ENCODE measurements at regions not wholly inside any gene's neighbourhood (a gene's known extent, or its start where the extent isn't known, plus 50 kb on each side); places are given as distances from the start of the nearest gene placed in this dataset.

GRCh38 chr2:117726747-117727146 is 87.7 kb upstream of the DDX18 start:
- DNase-seq: no peak

DNA sequence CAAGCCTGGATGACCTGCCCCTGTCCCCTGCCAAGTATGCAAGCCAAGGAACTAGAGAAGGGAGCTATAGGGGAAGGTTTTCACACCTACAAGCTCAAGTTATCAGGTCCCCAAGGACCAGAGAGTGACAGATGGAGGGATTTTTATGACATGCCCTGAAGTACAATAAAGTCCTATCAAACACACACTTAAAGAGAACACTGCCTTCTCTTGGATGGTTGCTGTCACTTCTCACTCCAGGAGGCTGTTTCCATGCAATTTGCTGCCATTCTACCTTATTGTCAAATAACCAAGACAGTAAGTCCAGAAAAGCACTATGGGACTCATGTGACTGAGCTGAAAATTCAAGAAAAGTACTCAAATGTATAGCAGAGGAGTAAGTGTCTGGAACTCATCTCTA is 76.6 kb upstream of the DDX18 start:
- no peak for DNase-seq

DNA sequence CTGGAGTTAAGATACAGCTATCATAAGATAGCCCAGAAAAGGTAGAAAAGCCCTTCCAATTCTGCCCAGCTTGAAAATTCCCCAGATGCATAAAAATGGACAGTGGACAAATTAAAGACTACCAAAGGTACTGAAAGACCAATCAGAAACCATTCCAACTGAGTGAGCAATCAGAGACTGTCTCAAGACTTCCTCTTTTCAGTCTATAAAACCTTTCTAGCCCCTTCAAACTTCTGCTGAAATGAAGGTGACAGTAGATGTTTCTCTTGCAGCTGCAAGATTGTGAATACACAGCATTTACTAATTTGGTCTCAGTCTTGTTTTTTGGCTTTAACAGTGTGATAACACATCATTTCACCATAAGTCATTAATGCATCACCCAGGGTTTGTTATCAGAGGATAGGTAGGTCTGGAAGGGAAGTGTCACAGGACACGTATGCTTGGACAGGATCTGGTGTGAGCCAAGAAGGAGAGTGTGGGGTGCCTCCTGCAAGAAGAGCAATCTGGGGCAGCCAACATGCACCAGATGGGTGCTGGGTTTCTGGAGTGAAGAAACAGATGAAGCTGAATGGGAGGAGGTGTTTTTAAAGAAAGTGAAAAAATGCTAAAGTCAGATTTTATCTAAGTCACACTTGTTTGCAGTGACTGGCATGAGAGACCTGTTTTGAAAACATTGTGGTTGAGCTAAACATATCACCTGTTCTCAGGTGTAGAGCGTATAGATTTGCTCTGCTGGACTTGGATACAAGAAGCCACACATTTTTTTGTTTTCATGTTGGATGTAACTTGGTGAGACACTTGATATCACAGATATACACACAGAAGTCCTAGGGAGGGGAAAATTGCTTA is 75.3 kb upstream of the DDX18 start:
- no peak for DNase-seq

- DNase-seq: no peak
Observed at GRCh38 chr2:117745537-117745936, 69.0 kb upstream of the DDX18 start.

- no peak for DNase-seq
Observed at GRCh38 chr2:117755768-117756167, 58.7 kb upstream of the DDX18 start.

DNA sequence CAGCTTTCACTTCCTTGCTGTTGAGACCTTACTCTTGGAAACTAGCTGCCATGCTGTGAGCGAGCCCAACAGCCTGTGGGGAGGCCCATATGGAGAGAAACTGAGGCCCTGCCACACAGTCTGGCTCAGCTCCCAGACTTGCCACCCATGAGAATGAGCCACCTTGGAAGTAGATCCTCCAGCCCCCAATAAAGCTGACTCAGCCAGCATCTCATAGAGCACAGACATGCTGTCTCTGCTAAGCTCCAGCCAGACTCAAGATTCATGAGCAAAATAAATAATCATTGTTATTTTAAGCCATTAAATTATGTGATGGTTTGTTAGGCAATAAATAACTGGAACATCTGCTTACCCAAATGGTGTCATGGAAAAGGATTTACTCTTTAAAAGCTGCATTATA is 53.6 kb upstream of the DDX18 start:
- DNase-seq: no peak

- no peak for DNase-seq
Observed at GRCh38 chr2:117762454-117762853, 52.0 kb upstream of the DDX18 start.

- no peak for DNase-seq
Observed at GRCh38 chr2:117763804-117764203, 50.7 kb upstream of the DDX18 start.

All from suppressor macrophage (primary cell).